ENCODE measurements at regions not wholly inside any gene's neighbourhood (a gene's known extent, or its start where the extent isn't known, plus 50 kb on each side); places are given as distances from the start of the nearest gene placed in this dataset.
"Not testable (repeated sequence)": the region's sequence is repeated elsewhere in the genome, so short reads cannot be mapped to it uniquely, and the experiment has no call there.

DNA sequence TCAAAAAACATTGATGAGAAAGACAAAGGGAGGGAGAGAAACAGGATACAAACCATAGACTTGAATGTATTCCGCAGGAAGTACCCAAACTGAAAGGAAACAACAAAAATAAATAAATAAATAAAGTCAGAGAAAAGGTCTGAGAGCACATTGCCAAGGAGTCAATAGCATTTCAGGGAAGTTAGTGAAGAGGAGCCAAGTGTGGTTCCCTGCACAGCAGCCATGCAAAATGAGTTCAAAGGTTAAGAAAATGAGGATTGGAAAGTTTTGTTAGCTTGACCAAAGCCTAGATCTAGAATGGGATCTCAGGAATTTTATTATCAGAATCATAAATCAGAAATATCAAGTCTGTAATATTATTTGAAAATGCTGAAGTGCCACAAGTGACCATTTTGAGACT lies 700.0 kb downstream of the MAFB start:
- no peak for DNase-seq (ENCODE audit: low read depth in 2 of 2)

DNA sequence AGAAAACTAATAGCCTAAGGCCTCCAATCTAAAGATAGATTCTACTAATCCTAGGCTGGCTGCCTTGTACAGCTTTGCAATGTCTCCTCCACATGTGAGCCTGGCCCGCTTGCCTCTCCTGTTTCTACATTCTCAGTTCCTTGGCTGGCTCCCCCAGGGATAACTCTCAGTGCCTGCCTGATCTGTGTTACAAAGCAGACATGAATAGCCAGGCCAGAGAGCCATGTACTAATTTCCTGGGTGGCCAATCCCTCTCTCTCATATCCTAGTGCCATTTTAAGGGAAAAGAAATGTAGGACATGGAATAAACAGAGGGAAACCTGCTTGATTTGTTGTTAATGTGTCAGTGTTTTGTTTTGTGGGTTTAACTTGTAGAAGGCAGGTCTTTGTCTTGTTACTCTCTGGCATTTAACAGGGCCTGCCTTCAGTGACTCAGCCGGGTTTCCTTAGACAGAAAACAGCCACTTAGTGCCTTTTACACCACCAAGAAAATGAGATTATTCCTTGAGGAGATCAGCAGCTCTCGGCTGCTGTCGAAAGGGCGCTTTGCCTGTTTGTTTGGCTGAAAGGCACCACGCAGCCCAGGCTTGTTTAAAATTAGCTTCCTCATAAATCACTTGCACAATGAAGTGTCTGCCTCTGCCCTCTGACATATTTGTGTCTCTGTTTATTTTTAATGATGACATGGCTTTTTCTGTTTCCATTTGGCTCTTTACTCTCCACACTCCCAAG lies 702.7 kb downstream of the MAFB start:
- DNase-seq (ENCODE audit: low read depth in 2 of 2): no peak

DNA sequence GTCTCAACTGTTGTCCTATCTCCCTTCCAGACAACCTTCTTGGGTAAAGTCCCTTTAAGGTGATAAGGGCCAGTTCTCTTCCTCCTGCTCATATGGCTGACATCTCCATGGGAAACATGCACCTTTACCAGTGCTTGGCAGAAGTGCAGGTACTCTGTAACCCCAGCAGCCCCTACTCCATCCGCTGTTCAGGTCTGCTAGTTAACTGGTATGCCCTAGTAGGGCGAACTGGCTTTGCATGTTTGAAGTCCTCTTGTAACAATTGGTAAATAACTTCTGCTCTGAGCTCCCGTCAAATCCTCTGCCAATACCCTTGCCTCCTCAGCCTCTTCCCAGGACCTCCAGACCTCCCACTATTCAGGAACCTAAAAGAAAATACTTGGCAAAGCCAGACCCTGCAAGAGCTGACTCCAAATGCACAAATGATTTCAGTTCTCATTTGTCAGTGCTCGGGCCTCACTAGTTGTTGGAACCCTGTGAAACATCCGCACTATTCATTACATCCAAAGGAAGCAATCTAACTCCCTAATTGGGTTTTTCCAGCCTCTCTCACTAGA lies 703.7 kb downstream of the MAFB start:
- DNase-seq (ENCODE audit: low read depth in 2 of 2): no peak

DNA sequence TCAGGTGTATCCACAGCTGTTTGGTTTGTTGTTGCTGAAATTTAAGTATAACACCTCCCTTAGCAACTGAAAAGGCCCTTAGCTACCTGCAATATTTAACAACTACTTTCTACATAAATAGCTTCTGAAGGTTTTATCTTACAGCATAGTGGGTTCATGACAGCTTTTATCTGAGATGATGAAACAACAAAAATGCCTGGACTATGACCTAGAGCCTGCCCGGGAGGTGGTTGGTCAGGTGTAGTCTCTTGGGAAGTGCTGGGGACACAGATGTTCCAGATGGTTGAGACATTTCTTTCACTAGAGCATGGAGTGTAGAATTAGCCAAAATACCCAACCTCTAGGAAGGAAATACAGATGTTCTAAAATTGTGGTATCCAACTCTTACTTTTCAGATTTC lies 705.4 kb downstream of the MAFB start:
- DNase-seq (ENCODE audit: low read depth in 2 of 2): no peak

DNA sequence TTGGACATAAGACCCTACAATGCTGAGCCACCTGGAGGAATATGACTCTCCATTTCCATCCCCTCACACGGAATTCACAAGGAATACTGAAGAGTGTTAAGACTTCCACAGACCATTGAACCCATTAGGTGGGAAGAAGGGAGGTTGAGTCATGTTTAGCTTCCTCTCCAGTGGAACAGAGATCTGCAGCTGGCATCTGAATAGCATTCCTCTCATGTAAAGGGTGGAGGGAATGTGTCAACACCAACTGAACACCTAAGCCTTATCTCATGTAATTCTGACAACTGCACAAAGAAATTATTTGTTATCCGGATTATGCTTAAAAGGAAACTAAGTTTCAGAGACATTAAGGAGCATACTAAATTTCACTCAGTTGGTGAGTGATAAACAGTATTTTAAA lies 705.9 kb downstream of the MAFB start:
- DNase-seq (ENCODE audit: low read depth in 2 of 2): no peak

DNA sequence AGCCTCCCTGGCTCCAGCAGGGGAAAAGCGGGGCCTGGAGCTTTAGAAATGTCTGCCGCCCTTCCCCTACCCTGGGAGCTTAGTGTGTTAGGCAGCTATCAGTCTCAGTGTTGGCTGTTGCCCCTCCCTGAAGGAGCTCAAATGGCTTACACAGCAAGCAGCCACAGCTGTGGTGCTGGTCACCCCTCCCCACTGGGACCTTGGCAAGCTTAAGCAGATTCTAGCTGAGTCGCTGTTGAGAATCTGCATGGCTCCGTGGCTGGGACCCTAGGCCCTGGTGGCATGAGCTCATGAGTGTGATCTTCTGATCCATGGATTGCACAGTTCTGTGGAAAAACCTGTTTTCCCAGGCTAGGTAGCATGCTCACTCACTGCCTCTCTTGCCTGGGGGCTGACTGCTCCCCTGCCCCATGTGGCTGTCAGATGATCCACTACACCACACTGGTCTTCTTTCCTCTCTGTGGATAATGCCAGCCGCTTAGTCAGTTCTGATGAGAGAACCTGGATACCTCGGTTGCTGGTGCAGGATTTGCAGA lies 714.0 kb downstream of the MAFB start:
- no peak for DNase-seq (ENCODE audit: low read depth in 2 of 2)

DNA sequence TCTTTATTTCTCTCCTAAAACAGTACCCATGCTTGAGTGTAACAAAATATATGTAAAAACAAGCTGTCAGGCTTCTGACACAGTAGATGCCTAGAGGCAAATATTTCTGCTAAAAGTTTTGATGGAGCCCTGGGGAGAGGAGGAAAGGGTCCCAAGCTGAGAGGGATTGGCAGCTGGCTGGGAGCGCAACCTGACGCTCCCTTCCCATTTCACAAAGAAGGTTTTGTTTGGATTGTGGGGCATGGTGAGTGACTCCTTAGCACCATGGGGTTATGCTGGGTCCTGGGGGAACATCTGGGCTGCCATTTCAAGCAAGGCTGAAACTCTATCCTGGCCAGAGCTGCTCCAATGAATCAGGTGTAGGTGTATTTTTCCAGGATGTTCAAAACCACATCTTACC lies 720.5 kb downstream of the MAFB start:
- no peak for DNase-seq (ENCODE audit: low read depth in 2 of 2)

DNA sequence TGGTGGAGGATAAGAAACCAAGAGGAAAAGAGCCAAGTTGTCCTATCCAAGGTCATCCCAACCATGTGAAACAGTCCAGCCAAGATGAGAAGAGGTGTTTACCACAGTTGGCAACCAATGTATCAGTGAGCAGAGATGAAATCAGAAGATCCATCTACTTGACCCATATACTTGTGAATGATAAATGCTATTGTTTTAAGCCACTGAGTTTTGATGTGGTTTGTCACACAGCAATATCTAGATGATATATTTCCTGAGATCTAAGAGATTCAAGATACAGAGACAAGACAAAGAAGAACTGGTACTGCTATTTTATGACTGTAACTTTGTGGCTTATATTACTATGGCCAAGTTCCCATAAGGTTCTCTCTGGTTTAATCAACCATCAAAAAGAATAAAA lies 721.2 kb downstream of the MAFB start:
- no peak for DNase-seq (ENCODE audit: low read depth in 2 of 2)

DNA sequence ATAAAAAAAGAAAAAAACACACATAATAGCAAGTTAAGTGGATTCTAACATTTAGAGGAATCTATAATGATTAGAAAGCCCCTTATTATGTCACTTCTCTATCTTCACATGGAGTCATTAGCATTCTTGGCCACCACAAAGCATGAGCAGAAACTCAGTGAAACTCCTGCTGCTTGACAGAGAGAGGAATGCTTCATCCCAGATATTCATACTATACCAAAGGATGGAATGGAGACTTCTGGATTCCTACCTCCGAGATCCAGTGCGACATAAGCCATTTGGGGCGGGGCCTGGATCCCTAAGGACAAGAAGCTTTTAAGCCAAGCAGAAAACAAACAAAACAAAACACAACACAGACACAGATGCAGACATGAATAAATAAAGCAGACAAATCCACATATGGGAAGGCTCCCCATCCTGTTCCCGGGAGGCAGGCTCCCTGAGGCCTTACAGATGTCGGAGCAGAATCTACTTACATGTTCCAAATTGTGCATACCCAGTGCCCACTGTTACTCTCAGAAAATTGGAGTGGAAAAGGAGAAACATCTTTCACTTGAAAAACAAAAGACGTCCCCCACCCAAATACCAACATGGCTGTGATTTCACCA lies 727.3 kb downstream of the MAFB start:
- DNase-seq (ENCODE audit: low read depth in 2 of 2): no peak

DNA sequence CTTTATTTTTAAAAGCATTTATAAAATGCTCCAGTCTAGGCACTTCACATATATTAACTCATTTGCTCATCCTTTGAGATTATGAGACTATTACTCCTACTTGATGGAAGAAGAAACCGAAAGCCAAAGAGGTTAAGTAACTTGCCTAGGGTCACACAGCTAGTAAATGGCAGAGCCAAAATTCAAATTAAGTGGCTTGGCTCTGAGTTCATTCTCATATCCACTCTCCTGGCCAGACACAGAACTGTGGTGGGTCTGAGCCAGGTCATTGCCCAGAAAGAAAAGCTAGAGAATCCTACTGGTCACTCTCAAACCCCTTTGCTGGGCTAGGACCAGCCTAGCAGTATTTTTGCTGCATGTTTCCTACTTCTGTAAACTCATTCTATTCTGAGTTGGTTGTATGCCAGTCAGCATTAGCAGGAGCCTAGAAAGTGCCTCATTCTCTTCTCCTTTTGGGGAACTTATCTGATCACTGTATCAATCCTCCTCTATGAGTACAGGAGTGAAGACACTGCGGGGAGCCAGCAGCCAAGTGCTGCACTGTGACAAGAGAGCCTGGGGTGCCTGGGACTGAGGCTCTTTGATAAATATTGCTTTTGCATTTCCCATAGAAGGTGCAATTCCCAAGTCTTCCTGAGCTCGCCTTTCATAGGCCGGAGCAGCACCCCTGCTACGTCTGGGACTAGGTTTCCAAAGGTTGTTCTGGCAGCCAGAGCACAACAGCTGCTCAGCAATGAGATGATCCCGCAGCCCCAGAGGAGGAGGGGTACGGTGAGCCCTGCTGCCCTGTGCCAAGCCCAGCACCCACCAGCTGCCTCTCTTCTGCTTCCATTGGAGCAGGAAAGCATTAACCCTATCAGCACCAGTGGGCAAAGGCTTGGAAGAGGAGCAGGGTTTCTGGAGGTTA lies 728.3 kb downstream of the MAFB start:
- DNase-seq (ENCODE audit: low read depth in 2 of 2): no peak

DNA sequence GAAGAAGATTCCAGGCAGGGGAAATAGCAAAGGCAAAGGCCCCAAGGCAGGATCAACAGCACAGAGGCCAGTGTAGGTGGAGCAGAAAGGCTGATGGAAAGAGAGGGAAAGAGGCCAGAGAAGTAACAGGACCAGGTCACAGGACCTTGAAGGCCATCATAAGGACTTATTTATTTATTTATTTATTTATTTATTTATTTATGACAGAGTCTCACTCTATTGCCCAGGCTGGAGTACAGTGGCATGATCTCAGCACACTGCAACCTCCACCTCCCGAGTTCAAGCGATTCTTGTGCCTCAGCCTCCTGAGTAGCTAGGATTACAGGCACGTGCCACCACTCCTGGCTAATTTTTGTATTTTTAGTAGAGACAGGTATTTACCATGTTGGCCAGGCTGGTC lies 731.1 kb downstream of the MAFB start:
- not testable (repeated sequence) for DNase-seq (ENCODE audit: low read depth in 2 of 2)

DNA sequence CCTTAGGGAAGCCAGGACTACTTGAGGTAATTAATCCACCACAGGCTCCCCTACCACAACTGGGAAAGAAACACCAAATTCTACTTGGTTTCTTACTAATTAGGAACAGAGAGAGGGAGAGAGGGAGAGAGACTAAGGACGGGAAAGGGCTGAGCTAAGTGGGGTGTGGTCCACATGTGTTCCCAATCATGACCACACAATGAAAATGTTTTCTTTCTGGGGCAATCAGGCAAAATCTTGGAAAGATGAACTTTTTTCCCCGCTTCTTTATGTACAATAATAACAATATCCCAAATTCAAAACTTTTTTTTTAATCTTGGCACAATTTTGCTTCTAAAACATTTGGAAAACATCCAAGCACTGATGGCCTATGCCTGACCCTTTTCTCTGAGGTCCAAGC lies 734.4 kb downstream of the MAFB start:
- DNase-seq (ENCODE audit: low read depth in 2 of 2): no peak

DNA sequence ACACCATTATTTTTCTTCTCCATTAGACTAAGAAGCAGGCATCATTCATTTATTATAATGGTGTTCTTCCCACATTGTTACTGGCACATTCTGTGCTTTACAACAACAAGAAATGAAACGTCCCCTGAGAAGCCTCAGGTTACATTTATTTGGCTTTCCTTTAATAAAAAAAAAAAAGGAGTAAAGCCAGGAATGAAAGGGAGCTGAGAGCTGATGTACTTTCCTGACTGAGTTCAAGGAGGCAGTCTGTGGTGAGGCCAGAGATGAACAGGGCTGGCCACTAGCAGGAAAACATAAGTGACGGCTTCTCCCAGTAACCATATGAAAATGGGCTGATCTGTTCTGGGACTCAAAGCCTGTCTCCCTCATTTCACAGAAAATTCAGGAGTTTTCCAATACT lies 742.1 kb downstream of the MAFB start:
- DNase-seq (ENCODE audit: low read depth in 2 of 2): no peak

DNA sequence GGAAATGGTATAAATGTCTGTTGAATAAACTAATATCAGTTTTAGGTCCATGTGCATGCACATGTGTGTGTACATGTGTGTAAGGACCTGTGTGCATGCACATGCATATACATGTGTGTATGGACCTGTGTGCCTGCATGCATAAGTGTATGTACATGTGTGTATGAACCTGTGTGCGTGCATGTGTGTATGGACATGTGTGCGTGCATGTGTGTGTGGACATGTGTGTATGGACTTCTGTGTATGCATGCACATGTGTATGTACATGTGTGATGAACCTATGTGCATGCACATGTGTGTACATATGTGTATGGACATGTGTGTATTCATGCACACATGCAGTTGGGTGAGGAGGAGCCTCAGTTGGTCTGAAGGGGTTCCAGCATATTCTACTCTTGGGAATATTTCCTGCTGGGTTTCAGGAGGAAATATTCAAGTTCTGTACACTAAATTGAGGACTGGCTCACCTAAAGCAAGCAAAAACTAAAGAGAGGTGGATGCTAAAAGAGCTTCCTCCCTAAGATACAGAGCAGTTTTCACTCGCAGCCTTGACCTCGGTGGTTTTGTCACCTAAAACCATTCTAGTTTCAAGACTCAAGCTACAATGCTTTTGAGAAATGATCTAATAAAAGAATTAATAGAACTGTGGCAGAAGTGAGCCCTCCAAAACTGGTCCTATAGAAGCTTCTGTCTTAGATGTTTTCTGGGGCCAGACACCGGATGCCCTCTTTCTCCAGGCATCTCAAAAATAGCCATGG lies 742.8 kb downstream of the MAFB start:
- no peak for DNase-seq (ENCODE audit: low read depth in 2 of 2)

DNA sequence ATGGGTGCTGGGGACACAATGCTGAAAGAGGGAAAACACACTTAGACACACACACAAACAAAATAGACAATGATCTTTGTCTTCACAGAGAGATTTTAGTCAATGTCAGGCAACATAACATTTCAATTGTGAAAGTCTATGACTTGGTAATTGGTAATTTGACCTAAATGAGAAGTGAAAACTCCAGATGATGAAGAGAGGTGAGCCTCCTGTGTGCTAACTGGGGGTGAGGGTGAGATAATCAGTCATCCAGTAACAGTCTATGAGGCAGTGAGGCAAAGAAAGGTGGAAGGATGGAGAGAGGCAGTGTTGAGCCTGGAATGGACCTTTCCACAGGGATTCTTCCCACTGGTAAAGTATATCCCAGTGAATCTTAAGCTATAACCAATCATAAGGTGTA lies 744.2 kb downstream of the MAFB start:
- no peak for DNase-seq (ENCODE audit: low read depth in 2 of 2)

DNA sequence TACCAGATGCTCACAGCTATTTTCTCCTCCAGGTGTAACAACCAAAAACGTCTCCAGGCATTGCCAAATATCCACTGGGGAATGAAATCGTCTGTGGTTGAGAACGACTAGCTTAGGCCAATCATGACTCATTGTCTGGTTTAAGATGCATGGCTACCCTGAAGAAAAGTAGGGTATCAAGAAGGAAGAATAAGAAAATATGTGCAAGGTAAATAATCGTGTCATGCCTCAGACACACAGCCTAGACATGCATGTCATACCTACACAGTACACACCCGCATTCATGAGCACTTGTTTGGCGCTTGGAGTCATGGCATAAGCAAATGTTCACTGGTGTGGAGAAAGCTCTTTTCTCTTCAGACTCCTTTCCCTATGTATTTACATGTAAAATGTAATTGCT lies 745.7 kb downstream of the MAFB start:
- DNase-seq (ENCODE audit: low read depth in 2 of 2): no peak

DNA sequence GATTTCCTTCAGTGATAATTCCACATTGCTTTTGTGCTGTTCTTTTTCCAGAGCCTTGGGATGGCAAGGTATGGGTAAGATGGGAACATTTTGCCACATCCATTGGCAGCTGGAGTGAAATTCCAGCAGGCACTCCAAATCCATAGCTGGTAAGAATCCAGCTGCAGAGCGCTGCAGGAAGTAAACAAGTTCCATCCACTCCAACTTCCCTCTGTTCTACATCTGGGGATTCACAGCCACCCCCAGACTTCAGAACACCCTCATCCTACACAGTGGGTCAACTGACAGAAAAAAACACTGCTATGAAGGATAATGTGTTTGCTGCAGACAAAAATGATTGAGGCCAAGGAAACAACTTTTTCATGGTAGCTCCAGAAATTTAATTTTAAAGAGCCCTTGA lies 747.8 kb downstream of the MAFB start:
- DNase-seq (ENCODE audit: low read depth in 2 of 2): no peak

DNA sequence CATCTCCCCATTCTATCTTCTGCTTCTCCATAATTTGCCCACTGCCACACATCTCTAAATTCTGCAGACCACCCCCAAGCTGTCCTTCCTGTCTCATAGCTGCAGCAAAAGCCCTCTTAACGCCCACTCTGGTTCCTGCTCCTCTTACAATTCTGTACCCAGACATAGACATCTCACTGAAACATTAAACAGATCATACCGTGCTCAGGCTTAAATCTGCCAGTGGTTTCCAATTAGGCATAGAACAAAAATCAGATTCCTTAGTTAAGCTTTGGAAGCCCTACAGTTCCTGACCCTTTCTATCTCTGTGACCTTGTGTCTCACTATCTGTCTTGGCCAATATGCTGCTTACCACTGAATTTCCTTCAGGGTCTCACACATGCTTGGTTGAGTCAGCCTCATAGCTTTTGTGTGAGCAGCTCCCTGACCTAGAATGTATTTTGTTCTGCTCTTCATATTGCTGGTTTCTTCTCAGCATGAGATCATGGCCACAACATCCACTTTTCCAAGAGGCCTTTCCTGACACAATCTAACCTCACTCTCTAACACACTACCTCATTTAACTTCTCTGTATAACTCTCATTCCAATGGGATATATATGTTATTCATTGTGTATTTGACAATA lies 749.7 kb downstream of the MAFB start:
- DNase-seq (ENCODE audit: low read depth in 2 of 2): no peak

DNA sequence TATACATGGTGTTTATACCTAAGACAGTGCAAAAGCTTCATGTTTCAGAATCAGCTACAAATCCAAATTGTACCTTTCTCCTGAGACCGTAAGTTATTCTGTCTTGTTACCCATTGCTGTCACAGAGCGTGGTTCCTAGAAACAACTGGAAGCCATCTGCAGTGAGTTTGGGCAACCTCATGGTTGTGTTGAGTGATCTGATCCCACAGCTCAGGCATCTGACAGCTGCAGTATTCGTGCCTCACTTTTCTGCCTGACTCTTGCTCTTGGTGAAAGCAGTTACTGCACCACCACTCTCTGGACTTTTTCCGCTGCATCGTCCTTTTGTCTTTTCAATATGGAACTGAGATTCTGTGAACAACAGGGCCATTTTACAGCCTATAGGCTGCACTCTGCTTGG lies 752.6 kb downstream of the MAFB start:
- no peak for DNase-seq (ENCODE audit: low read depth in 2 of 2)

DNA sequence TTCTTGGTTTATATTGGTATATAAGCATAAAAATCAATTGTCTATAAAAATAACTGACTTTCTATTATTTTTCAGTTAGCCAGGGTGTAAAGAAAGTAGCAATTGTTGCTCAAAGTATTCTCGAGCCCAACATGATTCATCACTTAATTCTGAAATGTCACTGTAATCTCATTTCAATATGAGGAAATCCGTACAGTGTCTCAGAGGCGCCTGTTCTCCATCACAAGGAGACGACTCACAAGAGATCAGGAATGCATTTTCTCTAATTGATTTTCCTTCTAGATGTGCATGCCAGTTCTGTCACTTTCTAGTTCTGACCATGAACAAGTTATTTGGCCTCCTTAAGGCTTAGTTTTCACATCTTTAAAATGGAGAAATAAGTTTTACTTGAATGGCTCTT lies 753.1 kb downstream of the MAFB start:
- DNase-seq (ENCODE audit: low read depth in 2 of 2): no peak

DNA sequence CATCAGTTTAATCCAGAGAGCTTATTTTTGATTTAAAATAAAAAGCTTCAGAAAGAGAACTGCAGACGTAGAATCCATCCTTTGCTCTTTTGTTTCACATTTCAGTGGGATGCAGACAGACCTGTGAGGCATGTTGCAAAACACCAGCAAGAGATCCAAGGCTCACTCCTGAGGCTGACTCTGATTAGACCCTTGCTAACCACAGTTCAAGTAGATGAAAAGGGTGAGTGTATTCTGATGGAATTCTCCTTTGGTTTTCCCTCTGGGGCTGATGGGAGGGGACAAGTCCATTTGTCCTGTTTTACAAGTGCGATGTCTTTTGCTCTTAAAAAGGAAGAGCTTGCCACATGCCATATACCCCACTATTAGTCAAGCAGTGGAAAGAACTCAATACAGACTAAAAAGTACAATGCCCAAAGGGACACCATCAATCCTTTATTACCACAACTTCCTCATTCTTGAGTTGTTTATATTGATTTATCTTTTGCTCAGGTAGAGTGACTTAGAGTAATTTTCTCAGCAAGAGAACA lies 772.7 kb downstream of the MAFB start:
- DNase-seq (ENCODE audit: low read depth in 2 of 2): no peak
